Activated CD8-positive, alpha-beta T cell treated with anti-CD3 and anti-CD28 coated beads, Interleukin-2, amount 10 ng/mL, durations not matched to agents 7 days and 5 days (primary cell): ENCODE measurements at regions not wholly inside any gene's neighbourhood (a gene's known extent, or its start where the extent isn't known, plus 50 kb on each side); places are given as distances from the start of the nearest gene placed in this dataset.

Experiments
- ATAC-seq: fragments of 150-1000 bp; cut with Tn5 transposase; one replicate; pipeline ENCODE4 v1.10.0; 2021; ENCODE audit warnings: moderate library complexity
- CTCF ChIA-PET: fragments of 350-600 bp; sonication (Branson Sonifier 250); formaldehyde crosslinking; loops from one replicate; lab custom pipeline; 2021; ENCODE audit warnings: antibody characterized with exemption; lab: Charles Lee
- POLR2A ChIA-PET: fragments of 350-600 bp; sonication (Branson Sonifier 250); formaldehyde crosslinking; loops from one replicate; lab custom pipeline; 2021; ENCODE audit warnings: antibody characterized with exemption; lab: Charles Lee
- DNase-seq: peaks from one replicate; pipeline ENCODE4 v3.0.0-alpha.2; 2020
- H3K27ac Mint-ChIP-seq: one replicate; pipeline ENCODE4 v1.8.0; 2021; ENCODE audit warnings: mild to moderate bottlenecking, mixed read lengths
- H3K27me3 Mint-ChIP-seq: one replicate; pipeline ENCODE4 v1.8.0; 2021; ENCODE audit warnings: low read depth, mixed read lengths
- H3K36me3 Mint-ChIP-seq: one replicate; pipeline ENCODE4 v1.8.0; 2021; ENCODE audit warnings: low read depth, mixed read lengths
- H3K4me1 Mint-ChIP-seq: one replicate; pipeline ENCODE4 v1.8.0; 2021; ENCODE audit warnings: low read depth, mixed read lengths
- H3K4me3 Mint-ChIP-seq: one replicate; pipeline ENCODE4 v1.8.0; 2021; ENCODE audit warnings: mild to moderate bottlenecking, mixed read lengths
- H3K9me3 Mint-ChIP-seq: one replicate; pipeline ENCODE4 v1.8.0; 2022; ENCODE audit warnings: mixed read lengths; ENCODE audit not compliant: insufficient read depth

DNA sequence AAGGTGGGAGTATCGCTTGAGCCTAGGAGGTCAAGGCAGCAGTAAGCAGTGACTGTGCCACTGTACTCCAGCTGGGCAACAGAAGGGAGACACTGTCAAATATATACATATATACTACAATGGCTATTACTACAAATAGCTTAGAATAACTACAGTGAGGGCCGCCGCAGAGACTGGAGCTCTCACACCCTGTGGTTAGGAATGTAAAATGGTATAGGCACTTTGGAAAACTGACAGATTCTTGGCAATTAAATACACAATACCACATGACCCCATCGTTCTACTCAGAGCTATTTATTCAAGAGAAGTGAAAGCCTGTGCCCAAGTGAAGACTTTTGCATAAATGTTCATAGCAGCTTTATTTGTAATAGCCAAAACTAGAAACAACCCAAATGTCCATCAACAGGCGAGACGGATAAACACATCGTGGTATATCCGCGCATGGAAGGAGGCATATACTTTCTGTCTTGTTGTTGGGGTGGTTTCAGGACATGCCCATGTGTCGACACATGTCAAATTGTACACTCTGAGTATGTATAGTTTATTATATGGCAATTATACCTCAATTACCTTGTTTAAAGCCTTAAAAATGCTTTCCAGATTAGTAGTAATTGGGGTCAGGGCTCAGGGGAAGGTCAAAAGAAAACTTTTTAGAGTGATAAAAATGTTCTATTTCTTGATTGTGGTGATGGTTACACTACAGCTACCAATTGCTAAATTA, 123.4 kb downstream of the RIPK4 start:
- no peaks in the 10 kb centered on the region for H3K36me3 Mint-ChIP-seq
- H3K9me3 Mint-ChIP-seq: no peaks in the 10 kb centered on the region
- ChIA-PET POLR2A (no interaction called here), CTCF (no interaction called here)
- DNase-seq: no peak
- H3K4me3 Mint-ChIP-seq: no peak overlapping the region
- peaks cover 23% of the 10 kb centered on the region for H3K27me3 Mint-ChIP-seq
- no peaks in the 10 kb centered on the region for H3K4me1 Mint-ChIP-seq
- no peak for ATAC-seq
- no peak overlapping the region for H3K27ac Mint-ChIP-seq

DNA sequence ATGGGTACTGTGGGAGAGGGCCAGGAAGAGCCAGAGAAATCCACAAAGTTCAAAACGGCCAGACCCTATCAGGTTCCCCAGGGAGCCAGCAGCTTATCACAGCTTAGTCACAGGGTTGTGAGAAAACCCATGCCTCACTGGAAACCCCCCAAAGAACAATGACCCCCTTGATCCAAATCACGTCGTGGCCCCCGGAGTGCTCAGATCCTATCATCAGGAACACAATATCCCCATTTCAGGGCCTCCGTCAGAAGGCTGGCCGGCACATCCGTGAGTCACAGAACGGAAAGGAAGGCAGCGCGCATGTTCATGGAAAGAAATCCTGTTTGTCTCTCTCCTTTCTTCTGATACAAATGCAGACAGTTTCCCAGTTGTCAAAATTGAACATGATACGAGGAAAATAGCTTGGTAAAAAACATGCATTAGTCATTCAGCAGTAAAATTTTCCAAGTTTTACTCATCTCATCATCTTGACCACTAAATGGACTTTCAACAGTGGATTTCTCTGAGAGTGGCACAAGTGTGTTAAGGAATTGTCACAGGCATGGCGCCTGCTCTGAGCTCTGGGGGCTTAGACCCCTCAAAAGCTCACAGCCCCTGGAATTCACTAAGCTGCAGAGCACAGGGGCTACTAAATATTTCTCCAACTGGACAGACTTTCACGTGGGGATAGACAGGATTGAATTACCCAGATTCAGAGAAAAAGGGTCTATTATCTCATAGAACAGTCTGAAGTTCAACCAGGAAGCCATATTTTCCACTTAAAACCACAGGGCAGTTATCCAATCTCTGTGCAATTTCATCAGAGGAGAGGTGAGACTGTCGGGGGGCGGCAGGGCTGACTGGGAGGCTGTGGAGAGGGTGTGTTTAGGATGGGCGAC, 124.8 kb downstream of the RIPK4 start:
- Mint-ChIP-seq H3K4me1 (no peaks in the 10 kb centered on the region), H3K36me3 (no peaks in the 10 kb centered on the region), H3K27me3 (peaks cover 21% of the 10 kb centered on the region), H3K9me3 (no peaks in the 10 kb centered on the region), H3K27ac (no peak overlapping the region), H3K4me3 (no peak overlapping the region)
- ChIA-PET CTCF (no interaction called here), POLR2A (no interaction called here)
- no peak for ATAC-seq
- DNase-seq: no peak

DNA sequence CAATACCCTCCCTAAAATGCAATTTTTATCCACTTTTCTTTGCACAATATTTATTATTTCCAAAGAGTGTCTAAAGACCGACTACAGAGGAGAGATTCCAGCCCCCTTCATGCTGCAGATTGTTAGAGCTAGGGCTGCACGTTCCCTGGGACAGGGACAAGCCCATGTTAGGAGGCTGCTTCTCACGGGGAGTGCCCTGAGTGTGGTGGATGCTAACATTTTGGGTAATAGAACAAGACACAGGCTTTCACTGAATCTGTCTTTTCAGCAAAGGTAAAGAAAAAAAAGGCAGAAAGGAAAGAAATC, 125.4 kb downstream of the RIPK4 start:
- Mint-ChIP-seq H3K36me3 (no peaks in the 10 kb centered on the region), H3K9me3 (no peaks in the 10 kb centered on the region)
- no peak for ATAC-seq

DNA sequence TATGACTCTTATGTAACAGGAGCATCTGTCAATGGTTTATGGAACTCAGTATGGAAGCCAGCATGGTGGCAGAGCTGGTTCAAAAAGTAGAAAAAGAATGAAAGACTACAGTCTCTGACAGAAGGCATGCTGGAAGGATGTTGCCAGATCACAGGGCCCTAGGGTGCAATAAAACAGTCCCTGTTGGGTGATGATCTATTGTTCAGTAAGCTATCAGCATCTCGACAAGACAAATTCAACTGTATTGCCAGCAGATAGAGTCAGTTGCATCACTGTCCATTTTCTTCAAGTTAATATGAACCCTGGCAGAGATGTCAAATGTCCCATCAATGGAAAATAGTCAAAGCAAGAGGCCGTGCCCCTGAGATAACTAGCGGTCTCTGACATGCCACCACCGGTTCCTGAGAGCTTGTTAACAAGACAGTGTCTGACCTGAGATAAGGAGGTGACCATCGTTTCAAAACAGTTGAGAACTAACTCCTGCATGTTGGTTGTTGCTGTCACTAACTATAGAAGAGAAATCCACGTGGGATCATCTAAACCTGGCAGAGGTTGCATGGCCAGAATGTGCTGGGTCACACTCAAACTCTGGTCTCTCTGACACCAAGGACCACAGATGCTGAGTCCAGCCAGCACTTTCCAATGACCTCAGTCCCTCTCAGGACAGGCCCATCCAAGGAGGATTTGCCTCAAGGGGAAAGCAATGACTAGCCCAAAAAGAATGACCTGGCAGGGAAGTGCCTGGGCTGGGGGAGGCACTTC, 125.9 kb downstream of the RIPK4 start:
- peaks cover 22% of the 10 kb centered on the region for H3K27me3 Mint-ChIP-seq
- H3K36me3 Mint-ChIP-seq: no peaks in the 10 kb centered on the region
- ChIA-PET POLR2A (no interaction called here), CTCF (no interaction called here)
- no peaks in the 10 kb centered on the region for H3K4me1 Mint-ChIP-seq
- H3K27ac Mint-ChIP-seq: no peak overlapping the region
- H3K9me3 Mint-ChIP-seq: no peaks in the 10 kb centered on the region
- no peak overlapping the region for H3K4me3 Mint-ChIP-seq
- ATAC-seq: no peak
- DNase-seq: no peak

More for the DNA sequence above, 125.4 kb downstream of the RIPK4 start:
- Mint-ChIP-seq H3K4me1 (no peaks in the 10 kb centered on the region), H3K27me3 (peaks cover 21% of the 10 kb centered on the region), H3K4me3 (no peak overlapping the region), H3K27ac (no peak overlapping the region)
- CTCF ChIA-PET: no interaction called here
- DNase-seq: no peak
- POLR2A ChIA-PET: no interaction called here

DNA sequence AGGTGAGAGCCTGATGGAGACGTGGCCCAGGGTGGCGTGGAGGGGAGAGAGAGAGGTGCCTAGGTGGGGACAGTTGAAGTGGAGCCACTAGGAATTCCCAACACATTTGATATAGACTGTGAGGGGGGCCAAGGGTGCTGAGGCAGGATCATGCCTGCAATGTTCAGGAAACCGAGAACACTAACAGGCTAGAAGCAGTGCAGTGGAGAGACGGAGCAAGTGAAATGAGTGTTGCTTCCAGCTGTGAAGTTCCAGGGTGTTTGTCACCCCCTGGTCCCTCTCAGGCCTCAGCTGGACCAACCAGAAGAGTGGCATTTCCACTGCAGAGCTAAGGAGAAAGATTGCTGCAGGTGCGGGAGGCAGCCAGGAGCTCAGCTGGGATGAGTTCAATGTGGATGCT, 127.1 kb downstream of the RIPK4 start:
- no peak overlapping the region for H3K27ac Mint-ChIP-seq
- CTCF ChIA-PET: no interaction called here
- H3K4me3 Mint-ChIP-seq: no peak overlapping the region
- no peaks in the 10 kb centered on the region for H3K36me3 Mint-ChIP-seq
- ATAC-seq (no peak), DNase-seq (no peak)
- H3K27me3 Mint-ChIP-seq: peaks cover 26% of the 10 kb centered on the region
- POLR2A ChIA-PET: no interaction called here
- no peaks in the 10 kb centered on the region for H3K9me3 Mint-ChIP-seq
- H3K4me1 Mint-ChIP-seq: no peaks in the 10 kb centered on the region

DNA sequence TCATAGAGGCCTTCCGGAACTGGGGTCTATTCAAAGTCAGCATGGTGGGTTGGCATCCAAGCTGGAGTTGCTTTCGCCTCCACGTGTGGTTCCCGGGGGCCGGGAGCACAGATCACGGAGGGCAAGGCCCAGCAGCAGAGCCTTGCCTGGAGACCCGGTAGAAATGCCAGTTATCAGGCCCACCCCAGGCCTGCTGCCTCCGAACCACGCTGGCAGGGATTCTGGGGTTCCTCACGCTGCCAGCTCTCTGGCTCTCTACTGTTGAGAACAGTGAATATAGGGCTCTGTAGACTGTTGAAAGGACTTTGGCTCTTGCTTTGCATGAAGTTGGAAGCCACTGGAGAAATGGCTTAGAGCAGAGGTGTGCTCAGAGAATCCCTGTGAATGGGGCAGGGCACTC, 127.5 kb downstream of the RIPK4 start:
- Mint-ChIP-seq H3K4me1 (no peaks in the 10 kb centered on the region), H3K9me3 (no peaks in the 10 kb centered on the region), H3K27ac (no peak overlapping the region), H3K4me3 (no peak overlapping the region), H3K27me3 (peaks cover 25% of the 10 kb centered on the region), H3K36me3 (no peaks in the 10 kb centered on the region)
- no peak for DNase-seq
- POLR2A ChIA-PET: no interaction called here
- CTCF ChIA-PET: no interaction called here
- no peak for ATAC-seq

DNA sequence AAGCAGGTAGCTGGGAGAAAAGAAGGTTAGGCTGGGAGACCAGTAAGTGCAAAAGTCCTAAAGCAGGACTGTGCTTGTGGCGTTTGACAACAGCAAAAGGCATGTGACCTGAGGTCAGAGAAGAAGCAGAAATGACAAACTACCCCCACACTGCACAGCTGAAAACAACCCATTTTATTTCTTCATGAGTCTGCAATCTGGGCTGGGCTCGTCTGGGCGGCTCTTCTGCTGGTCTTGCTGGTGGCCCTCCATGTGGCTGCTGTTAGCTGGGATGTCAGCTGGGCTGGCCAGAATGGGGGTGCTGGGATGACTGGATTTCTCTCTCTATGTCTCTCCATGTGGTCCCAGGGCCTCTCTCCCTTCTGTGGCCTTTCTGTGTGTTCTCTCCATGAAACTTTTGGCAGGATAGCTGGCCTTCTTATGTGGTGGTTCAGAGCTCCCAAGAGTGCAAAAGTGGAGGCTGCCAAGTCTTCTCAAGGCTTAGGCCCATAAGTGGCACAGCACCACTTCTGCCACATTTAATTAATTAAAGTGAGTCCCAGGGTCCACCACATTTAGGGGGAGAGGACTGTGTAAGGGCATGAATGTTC, 128.6 kb downstream of the RIPK4 start:
- Mint-ChIP-seq H3K9me3 (no peaks in the 10 kb centered on the region), H3K27me3 (peaks cover 26% of the 10 kb centered on the region), H3K4me1 (no peaks in the 10 kb centered on the region), H3K36me3 (no peaks in the 10 kb centered on the region), H3K4me3 (no peak overlapping the region), H3K27ac (no peak overlapping the region)
- ATAC-seq (no peak), DNase-seq (no peak)
- ChIA-PET CTCF (no interaction called here), POLR2A (no interaction called here)

DNA sequence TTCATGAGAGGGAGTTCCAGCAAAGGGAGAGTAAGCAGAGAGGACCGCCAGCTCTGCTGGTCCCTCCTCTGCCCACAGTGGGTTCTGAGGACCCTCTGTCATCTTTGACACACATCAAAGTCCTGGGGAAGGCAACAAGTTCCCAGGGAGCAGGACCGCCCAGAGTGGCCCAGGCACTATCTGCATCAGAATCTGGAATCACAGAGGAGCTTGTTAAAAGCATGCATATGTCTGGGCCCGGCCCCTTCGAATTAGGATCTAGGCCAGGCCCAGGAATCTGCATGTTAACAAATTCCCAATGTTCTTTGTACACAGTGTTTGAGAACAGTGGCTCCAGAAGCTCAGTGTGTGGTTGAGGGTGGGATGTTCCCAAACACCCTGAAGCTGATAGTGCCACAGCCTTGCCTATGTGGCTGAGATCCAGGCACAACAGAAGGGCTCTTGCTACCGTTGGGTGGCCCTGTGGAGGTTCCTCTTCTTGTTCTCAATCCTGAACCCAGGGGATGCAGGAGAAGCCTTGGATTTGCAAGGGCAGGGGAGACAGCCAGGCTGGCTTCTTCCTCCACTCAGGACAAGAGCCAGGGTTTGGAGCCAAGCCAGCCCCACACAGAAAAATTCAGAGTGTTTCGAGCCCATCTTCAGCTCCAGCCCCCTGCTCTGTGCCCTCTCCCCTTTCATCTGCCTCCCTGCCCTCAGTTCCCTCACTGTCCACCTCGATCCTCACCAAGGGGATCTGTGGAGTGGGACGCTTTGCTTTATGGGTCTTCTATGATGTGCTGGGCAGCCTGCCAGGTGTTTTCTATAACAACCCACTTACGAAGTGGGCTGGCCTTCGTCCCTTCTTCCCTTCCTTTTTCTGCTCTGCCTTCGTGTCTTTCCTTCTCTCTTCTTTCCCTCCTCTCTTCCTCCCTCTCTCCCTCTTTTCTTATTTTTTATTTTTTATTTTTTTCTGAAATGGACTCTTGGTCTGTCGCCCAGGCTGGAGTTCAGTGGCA, 129.0 kb upstream of the TMPRSS2 start:
- Mint-ChIP-seq H3K27me3 (peaks cover 19% of the 10 kb centered on the region), H3K9me3 (no peaks in the 10 kb centered on the region), H3K36me3 (no peaks in the 10 kb centered on the region), H3K4me3 (no peak overlapping the region), H3K27ac (no peak overlapping the region), H3K4me1 (no peaks in the 10 kb centered on the region)
- CTCF ChIA-PET: no interaction called here
- DNase-seq (no peak), ATAC-seq (no peak)
- POLR2A ChIA-PET: no interaction called here

DNA sequence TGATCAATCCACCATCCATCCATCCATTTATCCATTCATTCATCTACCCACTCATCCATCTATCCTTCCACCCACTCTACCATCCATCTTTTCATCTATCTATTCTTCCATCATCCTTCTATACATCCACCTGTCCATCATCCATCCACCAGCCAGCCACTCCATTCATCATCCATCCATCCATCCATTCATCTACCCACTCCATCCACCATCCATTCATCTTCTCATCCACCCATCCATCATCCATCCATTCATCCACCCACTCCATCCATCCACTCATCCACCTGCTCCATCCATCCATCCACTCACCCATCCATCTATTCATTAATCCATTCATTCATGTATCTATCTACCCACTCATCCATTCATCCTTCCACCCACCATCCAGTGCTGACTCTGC, 127.9 kb upstream of the TMPRSS2 start:
- ChIA-PET POLR2A (no interaction called here), CTCF (no interaction called here)
- Mint-ChIP-seq H3K27me3 (peaks cover 13% of the 10 kb centered on the region), H3K36me3 (no peaks in the 10 kb centered on the region), H3K4me3 (no peak overlapping the region), H3K9me3 (no peaks in the 10 kb centered on the region), H3K4me1 (no peaks in the 10 kb centered on the region), H3K27ac (no peak overlapping the region)
- DNase-seq (no peak), ATAC-seq (no peak)

DNA sequence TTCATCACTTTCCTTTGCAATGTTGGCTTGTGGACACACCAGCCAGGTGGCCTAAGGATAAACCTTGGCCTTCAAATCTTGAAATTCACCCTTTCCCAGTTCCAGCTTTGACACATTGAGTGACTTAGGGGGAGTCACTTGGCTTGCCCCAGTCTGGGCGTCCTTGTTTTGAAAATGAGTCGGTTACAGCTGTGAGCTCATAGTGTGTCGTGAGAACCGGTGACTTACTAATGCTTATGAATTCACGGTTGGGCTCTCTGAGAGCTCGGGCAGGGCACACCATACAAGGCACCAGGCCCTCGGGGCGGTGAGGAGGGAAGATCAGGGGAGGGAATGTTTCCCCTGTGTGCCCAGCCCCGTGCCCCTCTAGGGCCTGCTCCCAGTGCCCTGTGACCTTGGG, 126.9 kb upstream of the TMPRSS2 start:
- Mint-ChIP-seq H3K27me3 (peaks cover 10% of the 10 kb centered on the region), H3K4me3 (no peak overlapping the region), H3K27ac (no peak overlapping the region), H3K36me3 (no peaks in the 10 kb centered on the region), H3K9me3 (no peaks in the 10 kb centered on the region), H3K4me1 (no peaks in the 10 kb centered on the region)
- POLR2A ChIA-PET: no interaction called here
- no peak for ATAC-seq
- DNase-seq: no peak
- CTCF ChIA-PET: interaction anchor here (0.7 kb wide), 1 partner anchor 151 kb away, joined by 3 read pairs; no protein-coding TSS in a partner anchor

DNA sequence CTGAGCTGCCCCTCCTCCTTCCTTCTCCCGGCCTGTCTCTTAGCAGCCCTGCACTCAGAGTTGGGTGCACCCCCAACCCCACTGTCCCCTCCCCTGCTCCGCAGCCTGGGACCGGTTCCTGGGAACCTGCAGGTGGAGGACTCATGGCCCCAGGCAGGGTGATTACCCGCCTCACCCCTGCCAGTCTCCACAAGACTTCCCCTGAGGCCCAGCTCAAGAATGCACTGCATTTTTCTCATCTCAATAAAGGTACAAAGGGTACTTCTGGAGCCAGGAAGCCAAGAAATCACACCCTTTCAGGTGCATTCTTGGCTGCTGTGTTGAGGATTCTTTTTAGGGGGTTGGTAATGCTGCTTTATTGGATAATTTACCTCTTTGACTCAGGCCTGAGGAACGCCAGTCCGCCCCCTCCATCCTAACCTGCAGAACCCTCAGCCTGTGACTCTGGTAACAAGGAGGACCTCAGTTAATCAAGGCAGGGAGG, 126.3 kb upstream of the TMPRSS2 start:
- POLR2A ChIA-PET: no interaction called here

More for the DNA sequence above, 126.3 kb upstream of the TMPRSS2 start:
- no peaks in the 10 kb centered on the region for H3K36me3 Mint-ChIP-seq
- no peak for ATAC-seq
- H3K9me3 Mint-ChIP-seq: no peaks in the 10 kb centered on the region
- CTCF ChIA-PET: no interaction called here
- no peaks in the 10 kb centered on the region for H3K4me1 Mint-ChIP-seq
- no peak overlapping the region for H3K4me3 Mint-ChIP-seq
- H3K27me3 Mint-ChIP-seq: peaks cover 11% of the 10 kb centered on the region
- H3K27ac Mint-ChIP-seq: no peak overlapping the region
- DNase-seq: no peak
